Breast epithelium (tissue), 4 donors: ENCODE measurements at regions not wholly inside any gene's neighbourhood (a gene's known extent, or its start where the extent isn't known, plus 50 kb on each side); places are given as distances from the start of the nearest gene placed in this dataset.

Experiments used
- DNase-seq, 2 donors: peaks; one replicate each; pipeline ENCODE4 v3.0.0-alpha.2; 2019; ENCODE audit warnings: low spot score in 2 of 2
- H3K27ac ChIP-seq, 2 donors: fragments of 200-600 bp; sonication (generic) in 1 of 2; one replicate each; pipeline ENCODE4 v1.5.1; 2016 to 2019; ENCODE audit warnings: mild to moderate bottlenecking in 1 of 2
- H3K27me3 ChIP-seq, 2 donors: fragments of 200-600 bp; sonication (generic) in 1 of 2; one replicate each; pipeline versions ENCODE4 v1.5.1 to v1.6.0; 2017 to 2019; ENCODE audit warnings: control low read depth in 1 of 2, mild to moderate bottlenecking in 1 of 2
- H3K36me3 ChIP-seq: fragments of 200-600 bp; one replicate; pipeline ENCODE4 v1.5.1; 2019
- H3K4me1 ChIP-seq, 2 donors: fragments of 200-600 bp; sonication (generic); one replicate each; pipeline ENCODE4 v1.5.1; 2016 to 2019; ENCODE audit warnings: control low read depth in 1 of 2
- H3K4me3 ChIP-seq, 3 donors: fragments of 200-600 bp; sonication (generic); 1 replicate in 2 of 3; 2 replicates in 1 of 3; pipeline ENCODE4 v1.5.1; 2016 to 2019; ENCODE audit warnings: mild to moderate bottlenecking in 3 of 3, moderate library complexity in 2 of 3
- H3K9me3 ChIP-seq, 2 donors: fragments of 200-600 bp; sonication (generic) in 1 of 2; one replicate each; pipeline ENCODE4 v1.5.1; 2016 to 2019; ENCODE audit warnings: control low read depth in 1 of 2
- CTCF ChIP-seq, 3 donors: fragments of 450-650 bp; IDR thresholded peaks; one replicate each; pipeline ENCODE4 v1.5.1; 2016 to 2017; ENCODE audit warnings: antibody characterized with exemption in 3 of 3, mild to moderate bottlenecking in 3 of 3, moderate library complexity in 3 of 3
- POLR2A ChIP-seq: fragments of 450-650 bp; IDR thresholded peaks from one replicate; pipeline ENCODE4 v1.6.1; 2016; ENCODE audit warnings: antibody characterized with exemption, mild to moderate bottlenecking, moderate library complexity
- POLR2AphosphoS5 ChIP-seq, 3 donors: sonication (generic); formaldehyde crosslinking; IDR thresholded peaks; one replicate each; pipeline ENCODE4 v1.6.1; 2017; ENCODE audit warnings: antibody characterized with exemption in 3 of 3
- intact Hi-C: fragments of 100-400 bp; cut with DNase I; formaldehyde crosslinking; loops from one replicate; pipeline ENCODE4 v1.15.1; 2023; ENCODE audit warnings: low total_unique reads

GRCh38 chr1:87969040-87969439 lies 640.4 kb downstream of the LMO4 start:
- intact Hi-C loops, result loop anchor here (10.0 kb wide), 1 partner anchor 654 kb away; no protein-coding TSS in a partner anchor
- no peak for TF ChIP-seq POLR2AphosphoS5 (IDR thresholded peaks at IDR 0.05)
- Histone ChIP-seq H3K9me3 (no peaks in the 10 kb centered on the region), H3K36me3 (no peaks in the 10 kb centered on the region), H3K27me3 (no peaks in the 10 kb centered on the region), H3K4me3 (no peak overlapping the region), H3K27ac (no peak overlapping the region), H3K4me1 (peaks cover 0 to 8% of the 10 kb centered on the region in 2 donors)
- DNase-seq, result no peak

GRCh38 chr1:87972811-87973210 lies 644.1 kb downstream of the LMO4 start:
- Histone ChIP-seq H3K27ac (no peak overlapping the region), H3K4me3 (no peak overlapping the region), H3K27me3 (no peaks in the 10 kb centered on the region), H3K36me3 (no peaks in the 10 kb centered on the region), H3K9me3 (no peaks in the 10 kb centered on the region), H3K4me1 (peaks cover 0 to 12% of the 10 kb centered on the region in 2 donors)
- intact Hi-C loops, result no loop called here
- TF ChIP-seq POLR2AphosphoS5 (IDR thresholded peaks at IDR 0.05) (no peak), CTCF (IDR thresholded peaks at IDR 0.05) (no peak)
- no peak for DNase-seq

- Histone ChIP-seq H3K27ac (no peak overlapping the region), H3K27me3 (no peaks in the 10 kb centered on the region), H3K36me3 (no peaks in the 10 kb centered on the region), H3K4me3 (no peak overlapping the region), H3K4me1 (peaks cover 0 to 5% of the 10 kb centered on the region in 2 donors), H3K9me3 (no peaks in the 10 kb centered on the region)
- TF ChIP-seq CTCF (IDR thresholded peaks at IDR 0.05) (no peak), POLR2AphosphoS5 (IDR thresholded peaks at IDR 0.05) (no peak), POLR2A (no peak)
- DNase-seq, result no peak
- intact Hi-C loops, result no loop called here
Measured at GRCh38 chr1:87973896-87974295, 645.2 kb downstream of the LMO4 start.

- intact Hi-C loops, result no loop called here
- peaks cover 0 to 5% of the 10 kb centered on the region in 2 donors for H3K4me1 ChIP-seq
- peak overlapping the region in 1 of 2 donors; percentile 10 for H3K27ac ChIP-seq
- H3K36me3 ChIP-seq, result no peaks in the 10 kb centered on the region
- peaks cover 0 to 2% of the 10 kb centered on the region in 2 donors for H3K9me3 ChIP-seq
- DNase-seq, result no peak
- H3K4me3 ChIP-seq, result no peak overlapping the region
- TF ChIP-seq CTCF (IDR thresholded peaks at IDR 0.05) (no peak), POLR2AphosphoS5 (IDR thresholded peaks at IDR 0.05) (no peak), POLR2A (no peak)
- no peaks in the 10 kb centered on the region for H3K27me3 ChIP-seq
Measured at GRCh38 chr1:87976316-87976715, 647.6 kb downstream of the LMO4 start.

- peak in 1 of 2 donors; percentile 72 for DNase-seq
- H3K27me3 ChIP-seq, result no peaks in the 10 kb centered on the region
- intact Hi-C loops, result no loop called here
- no peaks in the 10 kb centered on the region for H3K36me3 ChIP-seq
- TF ChIP-seq CTCF (IDR thresholded peaks at IDR 0.05), result no peak
- TF ChIP-seq POLR2A, result no peak
- TF ChIP-seq POLR2AphosphoS5 (IDR thresholded peaks at IDR 0.05), result no peak
- H3K4me1 ChIP-seq, result peaks cover 0 to 5% of the 10 kb centered on the region in 2 donors
- H3K4me3 ChIP-seq, result no peak overlapping the region
- peak overlapping the region in 1 of 2 donors; percentile 34 for H3K27ac ChIP-seq
- H3K9me3 ChIP-seq, result peaks cover 0 to 4% of the 10 kb centered on the region in 2 donors
Measured at GRCh38 chr1:87977145-87977544, 648.5 kb downstream of the LMO4 start.

GRCh38 chr1:87979079-87979478 lies 650.4 kb downstream of the LMO4 start:
- Histone ChIP-seq H3K27me3 (no peaks in the 10 kb centered on the region), H3K27ac (no peak overlapping the region), H3K36me3 (no peaks in the 10 kb centered on the region), H3K4me1 (peaks cover 0 to 5% of the 10 kb centered on the region in 2 donors), H3K9me3 (peaks cover 0 to 4% of the 10 kb centered on the region in 2 donors), H3K4me3 (no peak overlapping the region)
- DNase-seq, result no peak
- no peak for TF ChIP-seq CTCF (IDR thresholded peaks at IDR 0.05)
- intact Hi-C loops, result no loop called here
